A673 (cell line): ENCODE measurements at regions not wholly inside any gene's neighbourhood (a gene's known extent, or its start where the extent isn't known, plus 50 kb on each side); places are given as distances from the start of the nearest gene placed in this dataset.

Source experiments
- CTCF ChIP-seq: fragments of 300-800, 200-600 bp; sonication (generic); conservative IDR thresholded peaks from 2 replicates; pipeline ENCODE4 v1.5.1; 2017; ENCODE audit warnings: low read depth, mild to moderate bottlenecking, antibody characterized with exemption, low read length, moderate library complexity, mixed read lengths
- EZH2 ChIP-seq: fragments of 200-600 bp; sonication (generic); IDR thresholded peaks from 2 replicates; pipeline ENCODE4 v1.6.1; 2017; ENCODE audit warnings: borderline replicate concordance, low read depth, mild to moderate bottlenecking, mixed read lengths, antibody characterized with exemption, low read length; ENCODE audit not compliant: poor library complexity, severe bottlenecking

GRCh38 chr5:158387499-158387898 lies 528.6 kb upstream of the CLINT1 start:
- TF ChIP-seq CTCF (no peak), EZH2 (no peak)
